SK-N-SH (cell line): ENCODE measurements at regions not wholly inside any gene's neighbourhood (a gene's known extent, or its start where the extent isn't known, plus 50 kb on each side); places are given as distances from the start of the nearest gene placed in this dataset.

Source experiments
- CTCF ChIA-PET: fragments of 300-600, 350-600 bp; formaldehyde crosslinking; extraction: SDS; loops from one replicate; lab custom pipeline; 2021; lab: Yijun Ruan, JAX
- POLR2A ChIA-PET: fragments of 350-600 bp; sonication (Branson Sonifier 250); formaldehyde crosslinking; extraction: SDS; loops from one replicate; lab custom pipeline; 2020; ENCODE audit warnings: antibody characterized with exemption, inconsistent platforms; lab: Yijun Ruan, JAX
- DNase-seq: peaks from one replicate; pipeline ENCODE4 v3.0.0; 2012
- H2AFZ ChIP-seq: fragments of 200-600 bp; sonication (generic); 2 replicates; pipeline ENCODE4 v1.8.1; 2016; ENCODE audit warnings: antibody characterized with exemption, mild to moderate bottlenecking, low read depth
- H3F3A ChIP-seq: fragments of 200-600 bp; sonication (generic); replicated peaks from 2 replicates; pipeline ENCODE3; 2016; ENCODE audit warnings: antibody characterized with exemption, mild to moderate bottlenecking; ENCODE audit not compliant: insufficient read depth
- H3K27ac ChIP-seq, 2 experiments: fragments of 200-500 bp in 1 of 2; fragments of 200-600 bp in 1 of 2; sonication (Bioruptor generic) in 1 of 2; sonication (generic), shearing (Covaris generic) in 1 of 2; 2 replicates each; pipeline versions ENCODE4 v1.5.1 to v1.6.1; 2014 to 2016; ENCODE audit warnings: low read depth in 2 of 2, inconsistent platforms in 1 of 2, low read length in 1 of 2, mild to moderate bottlenecking in 1 of 2, mixed read lengths in 1 of 2
- H3K27me3 ChIP-seq: fragments of 200-600 bp; sonication (generic), shearing (Covaris generic); 2 replicates; pipeline ENCODE4 v1.6.1; 2016; ENCODE audit warnings: mixed run types; ENCODE audit not compliant: insufficient read depth
- H3K36me3 ChIP-seq, 2 experiments: fragments of 200-500 bp in 1 of 2; fragments of 200-600 bp in 1 of 2; sonication (Bioruptor generic) in 1 of 2; sonication (generic) in 1 of 2; replicated peaks in 1 of 2; 2 replicates each; pipeline versions ENCODE3 to v1.5.1; 2014 to 2016; ENCODE audit warnings: low read length in 1 of 2, mild to moderate bottlenecking in 1 of 2; ENCODE audit not compliant: insufficient read depth in 2 of 2, control insufficient read depth in 1 of 2
- H3K4me1 ChIP-seq, 2 experiments: fragments of 200-500 bp in 1 of 2; fragments of 200-600 bp in 1 of 2; sonication (Bioruptor generic) in 1 of 2; sonication (generic), shearing (Covaris generic) in 1 of 2; 2 replicates each; pipeline versions ENCODE4 v1.5.1 to v1.6.1; 2014 to 2016; ENCODE audit warnings: low read depth in 1 of 2, low read length in 1 of 2, mixed run types in 1 of 2; ENCODE audit not compliant: insufficient read depth in 2 of 2, control insufficient read depth in 1 of 2
- H3K4me2 ChIP-seq: fragments of 200-600 bp; sonication (generic), shearing (Covaris generic); 2 replicates; pipeline ENCODE4 v1.6.1; 2017; ENCODE audit warnings: mixed run types
- H3K4me3 ChIP-seq, 2 experiments: fragments of 200-500 bp in 1 of 2; fragments of 200-600 bp in 1 of 2; sonication (Bioruptor generic) in 1 of 2; sonication (generic), shearing (Covaris generic) in 1 of 2; 2 replicates each; pipeline versions ENCODE4 v1.5.1 to v1.8.1; 2014 to 2016; ENCODE audit warnings: low read depth in 2 of 2, inconsistent platforms in 1 of 2, low read length in 1 of 2, mild to moderate bottlenecking in 1 of 2, mixed read lengths in 1 of 2, moderate library complexity in 1 of 2
- H3K79me2 ChIP-seq: fragments of 200-600 bp; sonication (generic); 2 replicates; pipeline ENCODE4 v1.8.1; 2017; ENCODE audit warnings: mild to moderate bottlenecking; ENCODE audit not compliant: insufficient read depth
- H3K9ac ChIP-seq: fragments of 200-600 bp; sonication (generic); 2 replicates; pipeline ENCODE4 v1.6.1; 2017; ENCODE audit warnings: mixed run types
- H3K9me2 ChIP-seq: fragments of 200-600 bp; sonication (generic); 2 replicates; pipeline ENCODE4 v1.6.1; 2017; ENCODE audit warnings: mixed run types
- H3K9me3 ChIP-seq: fragments of 200-600 bp; sonication (generic); 2 replicates; pipeline ENCODE4 v1.6.1; 2017; ENCODE audit warnings: mixed run types, mild to moderate bottlenecking, moderate library complexity
- H4K20me1 ChIP-seq: fragments of 200-600 bp; sonication (generic); 2 replicates; pipeline ENCODE4 v1.6.1; 2017; ENCODE audit warnings: mild to moderate bottlenecking, mixed run types; ENCODE audit not compliant: insufficient read depth
- CHD2 ChIP-seq: fragments of 150-350 bp; IDR thresholded peaks from 2 replicates; pipeline ENCODE4 v1.6.1; 2018; ENCODE audit warnings: low read length; ENCODE audit not compliant: partially characterized antibody
- EZH2phosphoT487 ChIP-seq: fragments of 200-600 bp; sonication (generic); IDR thresholded peaks from 2 replicates; pipeline ENCODE4 v1.6.1; 2017; ENCODE audit warnings: low read depth, mixed run types, mild to moderate bottlenecking, antibody characterized with exemption, moderate library complexity, borderline replicate concordance
- FOXJ3 ChIP-seq: sonication (generic); formaldehyde crosslinking; IDR thresholded peaks from 2 replicates; pipeline ENCODE4 v1.5.1; 2020; ENCODE audit warnings: mild to moderate bottlenecking, missing genetic modification reagents
- MXI1 ChIP-seq: IDR thresholded peaks from 2 replicates; pipeline ENCODE4 v1.6.1; 2012; ENCODE audit warnings: mild to moderate bottlenecking, low read depth, low read length, improper control_type of control experiment
- NFIC ChIP-seq: IDR thresholded peaks from 2 replicates; pipeline ENCODE4 v1.4.0; 2012; ENCODE audit warnings: borderline replicate concordance
- RFX5 ChIP-seq: IDR thresholded peaks from 2 replicates; pipeline ENCODE4 v1.6.1; 2012; ENCODE audit warnings: mild to moderate bottlenecking, improper control_type of control experiment, low read length
- RXRA ChIP-seq: IDR thresholded peaks from 2 replicates; pipeline ENCODE4 v1.4.0; 2012; ENCODE audit warnings: low read depth, mild to moderate bottlenecking, borderline replicate concordance
- SIN3A ChIP-seq: IDR thresholded peaks from 2 replicates; pipeline ENCODE4 v1.6.1; 2012; ENCODE audit warnings: low read depth, mild to moderate bottlenecking, low read length, moderate library complexity, borderline replicate concordance
- SMC3 ChIP-seq: IDR thresholded peaks from 2 replicates; pipeline ENCODE4 v1.6.1; 2012; ENCODE audit warnings: low read depth, low read length, improper control_type of control experiment
- TCF12 ChIP-seq: IDR thresholded peaks from 2 replicates; pipeline ENCODE4 v1.4.0; 2012
- WGBS: methylation state at CpG from one replicate; pipeline ENCODE4 v1.1.6; 2017; ENCODE audit warnings: low lambda C conversion rate; 5-methylcytosine and 5-hydroxymethylcytosine counted together
- TF ChIP-seq, protein P1 (sequence below): IDR thresholded peaks from 2 replicates; pipeline ENCODE4 v1.4.0; 2012; ENCODE audit warnings: low read depth, borderline replicate concordance
- TF ChIP-seq, protein P2 (sequence below): IDR thresholded peaks from 2 replicates; pipeline ENCODE4 v1.4.0; 2012; ENCODE audit warnings: low read depth, borderline replicate concordance
- TF ChIP-seq, protein P3 (sequence below): fragments of 150-350 bp; IDR thresholded peaks from 2 replicates; pipeline ENCODE4 v1.6.1; 2017; ENCODE audit warnings: antibody characterized with exemption, low read length, low read depth, borderline replicate concordance
- TF ChIP-seq, protein P4 (sequence below): fragments of 200-600 bp; sonication (generic); IDR thresholded peaks from 2 replicates; pipeline ENCODE4 v1.6.1; 2017; ENCODE audit warnings: antibody characterized with exemption, mild to moderate bottlenecking, moderate library complexity
- TF ChIP-seq, protein P5 (sequence below): fragments of 150-350 bp; IDR thresholded peaks from 2 replicates; pipeline ENCODE4 v1.6.1; 2016; ENCODE audit warnings: mild to moderate bottlenecking, low read depth, low read length
- TF ChIP-seq, protein P6 (sequence below): IDR thresholded peaks from 2 replicates; pipeline ENCODE4 v1.4.0; 2012; ENCODE audit warnings: low read depth

DNA sequence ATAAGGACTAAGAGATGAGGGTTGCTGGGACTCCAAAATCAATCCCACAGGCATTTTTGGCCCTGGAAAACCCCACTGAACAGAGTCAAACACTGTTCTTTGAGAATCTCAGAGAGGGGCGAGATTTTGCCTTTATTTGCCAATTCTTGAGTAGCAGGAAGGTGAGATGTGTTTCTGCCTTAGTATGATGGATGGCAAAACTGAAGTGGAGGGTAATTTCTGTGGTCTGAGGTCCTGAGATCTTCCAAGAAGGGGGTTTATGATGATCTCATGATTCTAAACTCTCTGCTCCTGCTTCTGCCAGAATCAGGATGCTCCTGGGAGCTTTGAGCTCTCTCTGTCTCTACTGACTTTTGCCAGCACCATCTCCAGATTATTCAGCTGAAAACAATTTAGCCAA lies 174.8 kb upstream of the CLINT1 start:
- H3K4me2 ChIP-seq: no peak overlapping the region
- TF ChIP-seq FOXJ3 (CRISPR knock-in tag) (no peak), CHD2 (no peak), SMC3 (no peak), NFIC (no peak), TCF12 (no peak), MXI1 (no peak), RFX5 (no peak), RXRA (no peak), EZH2phosphoT487 (no peak), SIN3A (no peak)
- TF ChIP-seq, protein P1, sequence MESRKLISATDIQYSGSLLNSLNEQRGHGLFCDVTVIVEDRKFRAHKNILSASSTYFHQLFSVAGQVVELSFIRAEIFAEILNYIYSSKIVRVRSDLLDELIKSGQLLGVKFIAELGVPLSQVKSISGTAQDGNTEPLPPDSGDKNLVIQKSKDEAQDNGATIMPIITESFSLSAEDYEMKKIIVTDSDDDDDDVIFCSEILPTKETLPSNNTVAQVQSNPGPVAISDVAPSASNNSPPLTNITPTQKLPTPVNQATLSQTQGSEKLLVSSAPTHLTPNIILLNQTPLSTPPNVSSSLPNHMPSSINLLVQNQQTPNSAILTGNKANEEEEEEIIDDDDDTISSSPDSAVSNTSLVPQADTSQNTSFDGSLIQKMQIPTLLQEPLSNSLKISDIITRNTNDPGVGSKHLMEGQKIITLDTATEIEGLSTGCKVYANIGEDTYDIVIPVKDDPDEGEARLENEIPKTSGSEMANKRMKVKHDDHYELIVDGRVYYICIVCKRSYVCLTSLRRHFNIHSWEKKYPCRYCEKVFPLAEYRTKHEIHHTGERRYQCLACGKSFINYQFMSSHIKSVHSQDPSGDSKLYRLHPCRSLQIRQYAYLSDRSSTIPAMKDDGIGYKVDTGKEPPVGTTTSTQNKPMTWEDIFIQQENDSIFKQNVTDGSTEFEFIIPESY: no peak
- TF ChIP-seq, protein P2, sequence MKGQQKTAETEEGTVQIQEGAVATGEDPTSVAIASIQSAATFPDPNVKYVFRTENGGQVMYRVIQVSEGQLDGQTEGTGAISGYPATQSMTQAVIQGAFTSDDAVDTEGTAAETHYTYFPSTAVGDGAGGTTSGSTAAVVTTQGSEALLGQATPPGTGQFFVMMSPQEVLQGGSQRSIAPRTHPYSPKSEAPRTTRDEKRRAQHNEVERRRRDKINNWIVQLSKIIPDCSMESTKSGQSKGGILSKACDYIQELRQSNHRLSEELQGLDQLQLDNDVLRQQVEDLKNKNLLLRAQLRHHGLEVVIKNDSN: no peak
- TF ChIP-seq, protein P3, sequence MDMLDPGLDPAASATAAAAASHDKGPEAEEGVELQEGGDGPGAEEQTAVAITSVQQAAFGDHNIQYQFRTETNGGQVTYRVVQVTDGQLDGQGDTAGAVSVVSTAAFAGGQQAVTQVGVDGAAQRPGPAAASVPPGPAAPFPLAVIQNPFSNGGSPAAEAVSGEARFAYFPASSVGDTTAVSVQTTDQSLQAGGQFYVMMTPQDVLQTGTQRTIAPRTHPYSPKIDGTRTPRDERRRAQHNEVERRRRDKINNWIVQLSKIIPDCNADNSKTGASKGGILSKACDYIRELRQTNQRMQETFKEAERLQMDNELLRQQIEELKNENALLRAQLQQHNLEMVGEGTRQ: no peak
- TF ChIP-seq, protein P4, sequence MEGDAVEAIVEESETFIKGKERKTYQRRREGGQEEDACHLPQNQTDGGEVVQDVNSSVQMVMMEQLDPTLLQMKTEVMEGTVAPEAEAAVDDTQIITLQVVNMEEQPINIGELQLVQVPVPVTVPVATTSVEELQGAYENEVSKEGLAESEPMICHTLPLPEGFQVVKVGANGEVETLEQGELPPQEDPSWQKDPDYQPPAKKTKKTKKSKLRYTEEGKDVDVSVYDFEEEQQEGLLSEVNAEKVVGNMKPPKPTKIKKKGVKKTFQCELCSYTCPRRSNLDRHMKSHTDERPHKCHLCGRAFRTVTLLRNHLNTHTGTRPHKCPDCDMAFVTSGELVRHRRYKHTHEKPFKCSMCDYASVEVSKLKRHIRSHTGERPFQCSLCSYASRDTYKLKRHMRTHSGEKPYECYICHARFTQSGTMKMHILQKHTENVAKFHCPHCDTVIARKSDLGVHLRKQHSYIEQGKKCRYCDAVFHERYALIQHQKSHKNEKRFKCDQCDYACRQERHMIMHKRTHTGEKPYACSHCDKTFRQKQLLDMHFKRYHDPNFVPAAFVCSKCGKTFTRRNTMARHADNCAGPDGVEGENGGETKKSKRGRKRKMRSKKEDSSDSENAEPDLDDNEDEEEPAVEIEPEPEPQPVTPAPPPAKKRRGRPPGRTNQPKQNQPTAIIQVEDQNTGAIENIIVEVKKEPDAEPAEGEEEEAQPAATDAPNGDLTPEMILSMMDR: no peak
- TF ChIP-seq, protein P5, sequence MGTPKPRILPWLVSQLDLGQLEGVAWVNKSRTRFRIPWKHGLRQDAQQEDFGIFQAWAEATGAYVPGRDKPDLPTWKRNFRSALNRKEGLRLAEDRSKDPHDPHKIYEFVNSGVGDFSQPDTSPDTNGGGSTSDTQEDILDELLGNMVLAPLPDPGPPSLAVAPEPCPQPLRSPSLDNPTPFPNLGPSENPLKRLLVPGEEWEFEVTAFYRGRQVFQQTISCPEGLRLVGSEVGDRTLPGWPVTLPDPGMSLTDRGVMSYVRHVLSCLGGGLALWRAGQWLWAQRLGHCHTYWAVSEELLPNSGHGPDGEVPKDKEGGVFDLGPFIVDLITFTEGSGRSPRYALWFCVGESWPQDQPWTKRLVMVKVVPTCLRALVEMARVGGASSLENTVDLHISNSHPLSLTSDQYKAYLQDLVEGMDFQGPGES: no peak
- TF ChIP-seq, protein P6, sequence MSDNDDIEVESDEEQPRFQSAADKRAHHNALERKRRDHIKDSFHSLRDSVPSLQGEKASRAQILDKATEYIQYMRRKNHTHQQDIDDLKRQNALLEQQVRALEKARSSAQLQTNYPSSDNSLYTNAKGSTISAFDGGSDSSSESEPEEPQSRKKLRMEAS: no peak
- H3K4me1 ChIP-seq: no peaks in the 10 kb centered on the region
- no peak overlapping the region for H3K9ac ChIP-seq
- no peaks in the 10 kb centered on the region for H3K9me2 ChIP-seq
- WGBS: 0% methylated on average over 1 of the region's 1 CpG
- H3K4me3 ChIP-seq: no peak overlapping the region
- H3K79me2 ChIP-seq: no peaks in the 10 kb centered on the region
- H3F3A ChIP-seq: no peaks in the 10 kb centered on the region
- no peaks in the 10 kb centered on the region for H3K9me3 ChIP-seq
- H2AFZ ChIP-seq: no peak overlapping the region
- H3K27me3 ChIP-seq: no peaks in the 10 kb centered on the region
- H4K20me1 ChIP-seq: no peaks in the 10 kb centered on the region
- no peaks in the 10 kb centered on the region for H3K36me3 ChIP-seq
- ChIA-PET POLR2A (no interaction called here), CTCF (no interaction called here)
- DNase-seq: no peak
- no peak overlapping the region for H3K27ac ChIP-seq
